ENCODE measurements at regions not wholly inside any gene's neighbourhood (a gene's known extent, or its start where the extent isn't known, plus 50 kb on each side); places are given as distances from the start of the nearest gene placed in this dataset.

DNA sequence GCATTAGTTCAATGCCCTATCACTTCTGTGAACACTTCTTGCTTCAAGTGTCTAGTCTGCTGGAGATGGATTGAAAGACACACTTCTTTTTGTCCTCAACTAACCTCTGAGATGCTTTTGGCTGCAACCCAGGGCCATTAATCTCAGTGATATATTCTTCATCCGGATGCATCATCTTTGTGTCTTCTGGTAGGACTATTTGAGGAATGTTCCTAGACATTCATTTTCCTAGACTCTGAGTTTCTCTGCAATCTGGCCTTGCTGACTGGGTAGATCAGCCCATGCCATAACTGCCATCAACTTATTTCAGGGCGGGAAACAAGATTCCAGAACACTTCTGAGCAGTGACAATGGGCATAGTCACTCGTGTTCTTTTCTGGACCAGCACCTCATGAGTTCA is 329.4 kb downstream of the PDGFC start:
- TF ChIP-seq, protein P1, sequence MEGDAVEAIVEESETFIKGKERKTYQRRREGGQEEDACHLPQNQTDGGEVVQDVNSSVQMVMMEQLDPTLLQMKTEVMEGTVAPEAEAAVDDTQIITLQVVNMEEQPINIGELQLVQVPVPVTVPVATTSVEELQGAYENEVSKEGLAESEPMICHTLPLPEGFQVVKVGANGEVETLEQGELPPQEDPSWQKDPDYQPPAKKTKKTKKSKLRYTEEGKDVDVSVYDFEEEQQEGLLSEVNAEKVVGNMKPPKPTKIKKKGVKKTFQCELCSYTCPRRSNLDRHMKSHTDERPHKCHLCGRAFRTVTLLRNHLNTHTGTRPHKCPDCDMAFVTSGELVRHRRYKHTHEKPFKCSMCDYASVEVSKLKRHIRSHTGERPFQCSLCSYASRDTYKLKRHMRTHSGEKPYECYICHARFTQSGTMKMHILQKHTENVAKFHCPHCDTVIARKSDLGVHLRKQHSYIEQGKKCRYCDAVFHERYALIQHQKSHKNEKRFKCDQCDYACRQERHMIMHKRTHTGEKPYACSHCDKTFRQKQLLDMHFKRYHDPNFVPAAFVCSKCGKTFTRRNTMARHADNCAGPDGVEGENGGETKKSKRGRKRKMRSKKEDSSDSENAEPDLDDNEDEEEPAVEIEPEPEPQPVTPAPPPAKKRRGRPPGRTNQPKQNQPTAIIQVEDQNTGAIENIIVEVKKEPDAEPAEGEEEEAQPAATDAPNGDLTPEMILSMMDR (IDR thresholded peaks at IDR 0.05) = no peak
- no peak for TF ChIP-seq POLR2A (IDR thresholded peaks at IDR 0.05)
